HCT116 (cell line): ENCODE measurements at regions not wholly inside any gene's neighbourhood (a gene's known extent, or its start where the extent isn't known, plus 50 kb on each side); places are given as distances from the start of the nearest gene placed in this dataset.

Experiments used
- ATAC-seq: fragments of 200-7000 bp; cut with Tn5 transposase; 2 replicates; pipeline ENCODE4 v1.9.1; 2020; ENCODE audit warnings: mild to moderate bottlenecking, moderate library complexity
- BruUV-seq: library from RNA; stranded (reverse); fragments of 400-500 nt; replicated peaks from 2 replicates; lab custom pipeline; 2021; lab: Mats Ljungman, UMichigan
- CTCF ChIA-PET: fragments of 300-600 bp; sonication (Branson Sonifier 250); formaldehyde crosslinking; loops from one replicate; lab custom pipeline; 2021; ENCODE audit warnings: antibody characterized with exemption; lab: Charles Lee
- POLR2A ChIA-PET: fragments of 300-600, 350-600 bp; sonication (Branson Sonifier 250); formaldehyde crosslinking; loops from one replicate; lab custom pipeline; 2021; ENCODE audit warnings: antibody characterized with exemption; lab: Charles Lee
- RAD21 ChIA-PET, 2 experiments: fragments of 300-600 bp; sonication (Branson Sonifier 250); formaldehyde crosslinking; loops; one replicate each; lab custom pipeline; 2023; ENCODE audit warnings: low total read pairs in 2 of 2; ENCODE audit not compliant: uncharacterized antibody in 2 of 2, unreplicated experiment in 2 of 2, low non-redundant PET in 1 of 2; lab: Charles Lee
- DNase-seq: peaks from one replicate; pipeline ENCODE4 v3.0.0-alpha.2; 2010; ENCODE audit warnings: low read depth, low spot score
- H2AFZ ChIP-seq: fragments of 200-600 bp; shearing (Covaris generic), sonication (generic); 2 replicates; pipeline ENCODE4 v1.6.1; 2017; ENCODE audit warnings: low read depth, mixed run types, mixed read lengths, antibody characterized with exemption, low read length; ENCODE audit not compliant: poor library complexity, severe bottlenecking
- H3K27ac ChIP-seq: 2 replicates; pipeline ENCODE4 v1.5.1; 2012; ENCODE audit warnings: low read depth, low read length
- H3K27me3 ChIP-seq: fragments of 200-600 bp; sonication (generic); 2 replicates; pipeline ENCODE4 v1.6.1; 2016; ENCODE audit warnings: mixed run types, low read length, mixed read lengths; ENCODE audit not compliant: insufficient read depth
- H3K36me3 ChIP-seq, 2 experiments: fragments of 200-500 bp in 1 of 2; fragments of 200-600 bp in 1 of 2; sonication (Bioruptor generic) in 1 of 2; sonication (generic) in 1 of 2; 2 replicates each; pipeline versions ENCODE4 v1.5.1 to v1.6.1; 2014 to 2016; ENCODE audit warnings: low read length in 2 of 2, inconsistent platforms in 1 of 2, mixed read lengths in 1 of 2, mixed run types in 1 of 2; ENCODE audit not compliant: insufficient read depth in 2 of 2, control insufficient read depth in 1 of 2
- H3K4me1 ChIP-seq, 2 experiments: fragments of 200-600 bp in 1 of 2; sonication (generic) in 1 of 2; 2 replicates each; pipeline versions ENCODE4 v1.5.1 to v1.6.1; 2012 to 2017; ENCODE audit warnings: low read length in 2 of 2, inconsistent platforms in 1 of 2, mild to moderate bottlenecking in 1 of 2, mixed read lengths in 1 of 2, mixed run types in 1 of 2, moderate library complexity in 1 of 2; ENCODE audit not compliant: insufficient read depth in 2 of 2, control insufficient read depth in 1 of 2
- H3K4me2 ChIP-seq: fragments of 200-600 bp; sonication (generic); 2 replicates; pipeline ENCODE4 v1.6.1; 2017; ENCODE audit warnings: mixed run types, low read length, mixed read lengths
- H3K4me3 ChIP-seq, 2 experiments: fragments of 200-600 bp in 1 of 2; sonication (generic) in 1 of 2; replicated peaks in 1 of 2; 2 replicates each; pipeline ENCODE4 v1.5.1; 2011 to 2016; ENCODE audit warnings: low read length in 2 of 2, control low read depth in 1 of 2, low read depth in 1 of 2, mild to moderate bottlenecking in 1 of 2, mixed read lengths in 1 of 2, mixed run types in 1 of 2
- H3K79me2 ChIP-seq: fragments of 200-600 bp; sonication (generic); 2 replicates; pipeline ENCODE4 v1.6.1; 2017; ENCODE audit warnings: mild to moderate bottlenecking, mixed run types, low read length, moderate library complexity, mixed read lengths; ENCODE audit not compliant: insufficient read depth
- H3K9ac ChIP-seq: fragments of 200-600 bp; sonication (generic); 2 replicates; pipeline ENCODE4 v1.6.1; 2016; ENCODE audit warnings: low read length, mixed read lengths
- H3K9me2 ChIP-seq: fragments of 200-600 bp; sonication (generic), shearing (Covaris generic); 2 replicates; pipeline ENCODE4 v1.6.1; 2017; ENCODE audit warnings: mixed run types, mild to moderate bottlenecking, moderate library complexity; ENCODE audit not compliant: insufficient read depth
- H3K9me3 ChIP-seq, 2 experiments: fragments of 200-500 bp in 1 of 2; fragments of 200-600 bp in 1 of 2; sonication (Bioruptor generic) in 1 of 2; sonication (generic) in 1 of 2; 2 replicates each; pipeline ENCODE4 v1.6.1; 2014 to 2017; ENCODE audit warnings: low read length in 2 of 2, mixed read lengths in 2 of 2, inconsistent platforms in 1 of 2, low read depth in 1 of 2, mild to moderate bottlenecking in 1 of 2, mixed run types in 1 of 2, moderate library complexity in 1 of 2; ENCODE audit not compliant: control insufficient read depth in 1 of 2, insufficient read depth in 1 of 2
- H4K20me1 ChIP-seq: fragments of 200-600 bp; sonication (generic), shearing (Covaris generic); 2 replicates; pipeline ENCODE4 v1.6.1; 2017; ENCODE audit warnings: mixed run types, mild to moderate bottlenecking, moderate library complexity; ENCODE audit not compliant: insufficient read depth
- EGR1 ChIP-seq: IDR thresholded peaks from 2 replicates; pipeline ENCODE4 v1.6.1; 2012; ENCODE audit warnings: low read depth
- ELF1 ChIP-seq: IDR thresholded peaks from 2 replicates; pipeline ENCODE4 v1.6.1; 2012; ENCODE audit warnings: low read depth, borderline replicate concordance
- EZH2 ChIP-seq: fragments of 200-600 bp; sonication (generic); IDR thresholded peaks from 2 replicates; pipeline ENCODE4 v1.6.1; 2017; ENCODE audit warnings: antibody characterized with exemption, mixed run types
- EZH2phosphoT487 ChIP-seq: fragments of 200-600 bp; IDR thresholded peaks from 2 replicates; pipeline ENCODE4 v1.6.1; 2018; ENCODE audit warnings: antibody characterized with exemption, borderline replicate concordance
- JUND ChIP-seq: IDR thresholded peaks from 2 replicates; pipeline ENCODE4 v1.6.1; 2012
- RAD21 ChIP-seq: IDR thresholded peaks from 2 replicates; pipeline ENCODE4 v1.6.1; 2012; ENCODE audit warnings: low read depth, mild to moderate bottlenecking
- SP1 ChIP-seq: IDR thresholded peaks from 2 replicates; pipeline ENCODE4 v1.6.1; 2012; ENCODE audit warnings: low read depth
- SRF ChIP-seq: IDR thresholded peaks from 2 replicates; pipeline ENCODE4 v1.6.1; 2012; ENCODE audit warnings: low read depth
- intact Hi-C: fragments of 100-400 bp; cut with micrococcal nuclease; formaldehyde crosslinking; loops from 2 replicates; pipeline ENCODE4 v1.10.0; 2022
- TF ChIP-seq, protein P1 (sequence below): IDR thresholded peaks from 2 replicates; pipeline ENCODE4 v1.6.1; 2012
- TF ChIP-seq, protein P2 (sequence below), 3 experiments: fragments of 200-600 bp in 1 of 3; sonication (generic) in 1 of 3; IDR thresholded peaks in 2 of 3; conservative IDR thresholded peaks in 1 of 3; 2 replicates each; pipeline ENCODE4 v1.5.1; 2012 to 2017; ENCODE audit warnings: low read depth in 2 of 3, low read length in 2 of 3, antibody characterized with exemption in 1 of 3, borderline replicate concordance in 1 of 3, control low read depth in 1 of 3, mild to moderate bottlenecking in 1 of 3, mixed read lengths in 1 of 3, mixed run types in 1 of 3, moderate library complexity in 1 of 3; ENCODE audit not compliant: insufficient read depth in 1 of 3

DNA sequence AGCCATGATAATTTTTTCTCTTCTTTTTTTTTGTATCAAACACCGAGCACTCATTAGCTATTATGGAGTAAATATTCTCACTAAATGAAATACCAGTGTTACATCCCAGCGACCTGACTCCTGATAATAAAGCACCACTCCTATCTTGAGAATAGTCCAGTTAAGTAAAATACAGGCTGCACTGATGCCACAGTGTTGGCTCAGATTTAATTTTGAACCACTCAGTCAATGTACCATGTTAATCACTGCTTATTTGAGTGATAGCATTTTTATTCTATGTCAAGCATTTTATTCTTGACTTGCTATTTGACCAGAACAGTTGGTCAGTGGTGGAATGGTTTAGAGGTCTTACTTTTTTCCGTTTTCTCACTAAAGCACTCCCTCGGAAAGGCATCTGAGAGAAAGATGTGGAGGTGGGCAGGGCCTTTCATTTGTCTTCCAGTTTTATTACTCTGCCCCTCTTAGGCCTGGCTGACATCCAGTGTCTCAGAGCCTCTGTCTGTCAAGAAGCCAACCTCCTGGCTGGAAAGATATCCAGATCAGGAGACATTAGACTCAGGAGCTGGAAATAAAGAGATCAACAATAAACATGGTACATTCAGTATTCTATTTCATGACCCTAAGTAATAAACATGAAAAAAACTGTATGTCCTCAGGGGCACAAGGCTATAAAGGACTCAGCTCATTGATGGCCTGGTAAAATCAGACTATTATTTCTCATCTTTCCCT is 457.8 kb downstream of the EPM2A start:
- POLR2A ChIA-PET = no interaction called here
- DNase-seq (no peak), ATAC-seq (no peak)
- intact Hi-C loops = no loop called here
- no peaks in the 10 kb centered on the region for H3K4me1 ChIP-seq
- H3K27ac ChIP-seq = no peak overlapping the region
- H3K4me2 ChIP-seq = no peak overlapping the region
- H3K27me3 ChIP-seq = no peaks in the 10 kb centered on the region
- H3K9me2 ChIP-seq = no peaks in the 10 kb centered on the region
- no peaks in the 10 kb centered on the region for H3K79me2 ChIP-seq
- H2AFZ ChIP-seq = no peak overlapping the region
- no peak overlapping the region for H3K9ac ChIP-seq
- H4K20me1 ChIP-seq = no peaks in the 10 kb centered on the region
- RAD21 ChIA-PET = no interaction called here
- no TSS peak for BruUV-seq
- CTCF ChIA-PET = no interaction called here
- TF ChIP-seq JUND (no peak), RAD21 (no peak), ELF1 (no peak), SRF (no peak), SP1 (no peak), EZH2 (no peak), EZH2phosphoT487 (no peak), EGR1 (no peak)
- TF ChIP-seq, protein P1, sequence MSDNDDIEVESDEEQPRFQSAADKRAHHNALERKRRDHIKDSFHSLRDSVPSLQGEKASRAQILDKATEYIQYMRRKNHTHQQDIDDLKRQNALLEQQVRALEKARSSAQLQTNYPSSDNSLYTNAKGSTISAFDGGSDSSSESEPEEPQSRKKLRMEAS = no peak
- TF ChIP-seq, protein P2, sequence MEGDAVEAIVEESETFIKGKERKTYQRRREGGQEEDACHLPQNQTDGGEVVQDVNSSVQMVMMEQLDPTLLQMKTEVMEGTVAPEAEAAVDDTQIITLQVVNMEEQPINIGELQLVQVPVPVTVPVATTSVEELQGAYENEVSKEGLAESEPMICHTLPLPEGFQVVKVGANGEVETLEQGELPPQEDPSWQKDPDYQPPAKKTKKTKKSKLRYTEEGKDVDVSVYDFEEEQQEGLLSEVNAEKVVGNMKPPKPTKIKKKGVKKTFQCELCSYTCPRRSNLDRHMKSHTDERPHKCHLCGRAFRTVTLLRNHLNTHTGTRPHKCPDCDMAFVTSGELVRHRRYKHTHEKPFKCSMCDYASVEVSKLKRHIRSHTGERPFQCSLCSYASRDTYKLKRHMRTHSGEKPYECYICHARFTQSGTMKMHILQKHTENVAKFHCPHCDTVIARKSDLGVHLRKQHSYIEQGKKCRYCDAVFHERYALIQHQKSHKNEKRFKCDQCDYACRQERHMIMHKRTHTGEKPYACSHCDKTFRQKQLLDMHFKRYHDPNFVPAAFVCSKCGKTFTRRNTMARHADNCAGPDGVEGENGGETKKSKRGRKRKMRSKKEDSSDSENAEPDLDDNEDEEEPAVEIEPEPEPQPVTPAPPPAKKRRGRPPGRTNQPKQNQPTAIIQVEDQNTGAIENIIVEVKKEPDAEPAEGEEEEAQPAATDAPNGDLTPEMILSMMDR (IDR thresholded peaks at IDR 0.05 in 2 of 3, conservative IDR thresholded peaks at IDR 0.05 in 1 of 3; ENCODE audit: borderline replicate concordance in 1 of 3, insufficient read depth in 1 of 3, low read depth in 2 of 3, low read length in 2 of 3) = no peak
- no peaks in the 10 kb centered on the region for H3K36me3 ChIP-seq
- H3K4me3 ChIP-seq = no peak overlapping the region
- H3K9me3 ChIP-seq = no peaks in the 10 kb centered on the region
